OCI-LY7 (cell line): ENCODE measurements at regions not wholly inside any gene's neighbourhood (a gene's known extent, or its start where the extent isn't known, plus 50 kb on each side); places are given as distances from the start of the nearest gene placed in this dataset.

Experiments used
- EZH2phosphoT487 ChIP-seq: fragments of 200-600 bp; sonication (generic); IDR thresholded peaks from 2 replicates; pipeline ENCODE4 v1.6.1; 2018; ENCODE audit warnings: low read depth, borderline replicate concordance, mild to moderate bottlenecking, mixed run types, antibody characterized with exemption, low read length, moderate library complexity, mixed read lengths
- TF ChIP-seq, protein P1 (sequence below): fragments of 200-600 bp; sonication (generic); conservative IDR thresholded peaks from 2 replicates; pipeline ENCODE4 v1.5.1; 2014; ENCODE audit warnings: mild to moderate bottlenecking, antibody characterized with exemption, low read length, moderate library complexity, mixed read lengths

DNA sequence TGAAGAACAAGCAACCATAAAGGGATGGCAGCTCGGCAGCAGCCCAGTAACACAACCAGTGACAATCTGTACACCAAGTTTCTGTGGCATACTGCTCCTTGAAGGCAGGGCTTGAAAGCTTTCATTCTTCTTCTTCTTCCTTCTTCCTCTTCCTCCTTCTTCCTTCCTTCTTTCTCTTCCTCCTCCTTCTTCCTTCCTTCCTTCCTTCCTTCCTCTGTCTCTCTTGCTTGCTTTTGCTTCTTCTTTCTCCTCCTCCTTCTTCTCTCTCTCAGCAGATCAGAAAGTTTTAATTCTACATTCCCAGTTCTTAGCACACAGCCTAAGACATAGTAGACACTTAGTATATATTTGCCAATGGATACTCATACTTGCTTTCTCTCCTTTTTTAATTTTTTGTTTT is 95.9 kb downstream of the GLUL start:
- TF ChIP-seq, protein P1, sequence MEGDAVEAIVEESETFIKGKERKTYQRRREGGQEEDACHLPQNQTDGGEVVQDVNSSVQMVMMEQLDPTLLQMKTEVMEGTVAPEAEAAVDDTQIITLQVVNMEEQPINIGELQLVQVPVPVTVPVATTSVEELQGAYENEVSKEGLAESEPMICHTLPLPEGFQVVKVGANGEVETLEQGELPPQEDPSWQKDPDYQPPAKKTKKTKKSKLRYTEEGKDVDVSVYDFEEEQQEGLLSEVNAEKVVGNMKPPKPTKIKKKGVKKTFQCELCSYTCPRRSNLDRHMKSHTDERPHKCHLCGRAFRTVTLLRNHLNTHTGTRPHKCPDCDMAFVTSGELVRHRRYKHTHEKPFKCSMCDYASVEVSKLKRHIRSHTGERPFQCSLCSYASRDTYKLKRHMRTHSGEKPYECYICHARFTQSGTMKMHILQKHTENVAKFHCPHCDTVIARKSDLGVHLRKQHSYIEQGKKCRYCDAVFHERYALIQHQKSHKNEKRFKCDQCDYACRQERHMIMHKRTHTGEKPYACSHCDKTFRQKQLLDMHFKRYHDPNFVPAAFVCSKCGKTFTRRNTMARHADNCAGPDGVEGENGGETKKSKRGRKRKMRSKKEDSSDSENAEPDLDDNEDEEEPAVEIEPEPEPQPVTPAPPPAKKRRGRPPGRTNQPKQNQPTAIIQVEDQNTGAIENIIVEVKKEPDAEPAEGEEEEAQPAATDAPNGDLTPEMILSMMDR: no peak
- no peak for TF ChIP-seq EZH2phosphoT487
